HEK293 (cell line): ENCODE measurements at regions not wholly inside any gene's neighbourhood (a gene's known extent, or its start where the extent isn't known, plus 50 kb on each side); places are given as distances from the start of the nearest gene placed in this dataset.

Experiments
- ATF2 ChIP-seq: fragments of 450-650 bp; formaldehyde crosslinking; IDR thresholded peaks from 2 replicates; pipeline ENCODE4 v1.5.1; 2016; ENCODE audit warnings: missing biosample characterization, missing genetic modification characterization, low read depth
- BCL6B ChIP-seq: fragments of 450-650 bp; formaldehyde crosslinking; IDR thresholded peaks from 2 replicates; pipeline ENCODE4 v1.5.1; 2017; ENCODE audit warnings: missing biosample characterization, missing genetic modification characterization
- PATZ1 ChIP-seq: fragments of 450-650 bp; formaldehyde crosslinking; IDR thresholded peaks from 2 replicates; pipeline ENCODE4 v1.5.1; 2016; ENCODE audit warnings: missing biosample characterization, missing genetic modification characterization
- ZBTB7A ChIP-seq: fragments of 450-650 bp; formaldehyde crosslinking; IDR thresholded peaks from 2 replicates; pipeline ENCODE4 v1.5.1; 2016; ENCODE audit warnings: low read depth, missing biosample characterization, missing genetic modification characterization
- ZNF768 ChIP-seq: fragments of 450-650 bp; formaldehyde crosslinking; IDR thresholded peaks from 2 replicates; pipeline ENCODE4 v1.5.1; 2018; ENCODE audit warnings: missing biosample characterization, mild to moderate bottlenecking, missing genetic modification characterization

- TF ChIP-seq ATF2 (tag by site-specific recombination) (no peak), PATZ1 (tag by site-specific recombination) (no peak), BCL6B (tag by site-specific recombination) (no peak), ZBTB7A (no peak), ZNF768 (tag by site-specific recombination) (no peak)
Measured at GRCh38 chrX:4830880-4831557, 1117.6 kb upstream of the PRKX start.
